ENCODE measurements at regions not wholly inside any gene's neighbourhood (a gene's known extent, or its start where the extent isn't known, plus 50 kb on each side); places are given as distances from the start of the nearest gene placed in this dataset.

- TF ChIP-seq CTCF (IDR thresholded peaks at IDR 0.05; ENCODE audit: poor library complexity) (no peak), EZH2phosphoT487 (IDR thresholded peaks at IDR 0.05; ENCODE audit: low read depth, severe bottlenecking, unreplicated experiment) (no peak)
Observed at GRCh38 chr7:47691988-47692387, 110.1 kb upstream of the TNS3 start.
